ENCODE measurements at regions not wholly inside any gene's neighbourhood (a gene's known extent, or its start where the extent isn't known, plus 50 kb on each side); places are given as distances from the start of the nearest gene placed in this dataset.

DNA sequence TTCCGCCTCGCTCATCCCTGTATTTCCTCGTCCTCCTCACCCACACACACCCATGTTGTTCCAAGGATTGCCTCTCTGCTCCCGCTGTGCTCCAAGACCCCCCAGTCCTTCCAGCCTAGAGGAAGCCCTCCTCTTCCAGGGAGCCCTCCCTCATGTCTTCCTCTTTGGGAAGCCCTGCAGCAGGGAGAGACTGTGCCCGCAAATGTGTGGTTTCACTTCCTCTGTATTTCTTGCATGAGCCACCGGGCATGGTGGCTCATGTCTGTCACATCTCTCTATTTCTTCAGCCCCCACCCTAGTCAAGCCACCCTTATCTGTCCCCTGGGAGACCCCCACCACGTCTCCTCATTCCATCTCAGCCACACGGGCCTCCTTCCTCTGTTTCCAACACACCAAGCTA, 57.5 kb upstream of the PAX7 start:
- Histone ChIP-seq H3F3A (replicated peaks; ENCODE audit: low read depth) (no peaks in the 10 kb centered on the region), H3K79me2 (replicated peaks; ENCODE audit: insufficient read depth) (no peaks in the 10 kb centered on the region)
- no peak overlapping the region for H3K27ac Mint-ChIP-seq

More for the DNA sequence above, 57.5 kb upstream of the PAX7 start:
- Histone ChIP-seq H3K9me2 (ENCODE audit: insufficient read depth) (no peaks in the 10 kb centered on the region), H3K4me1 (ENCODE audit: insufficient read depth) (peaks cover 5% of the 10 kb centered on the region; the same call in 1 of the 2 replicates), H3K36me3 (ENCODE audit: insufficient read depth) (no peaks in the 10 kb centered on the region), H3K27me3 (ENCODE audit: insufficient read depth) (no peaks in the 10 kb centered on the region), H3K27ac (ENCODE audit: low read depth) (no peak overlapping the region), H3K4me2 (no peak overlapping the region), H4K20me1 (replicated peaks; ENCODE audit: insufficient read depth) (no peaks in the 10 kb centered on the region), H3K4me3 (no peak overlapping the region), H2AFZ (no peak overlapping the region)
- Mint-ChIP-seq H3K9me3 (no peaks in the 10 kb centered on the region; the same call in 2 of the 3 replicates), H3K36me3 (ENCODE audit: low read depth) (no peaks in the 10 kb centered on the region; the same call in 2 of the 3 replicates), H3K4me3 (no peak overlapping the region), H3K4me1 (peaks cover 16% of the 10 kb centered on the region), H3K27me3 (ENCODE audit: insufficient read depth, low read depth, poor library complexity) (peaks cover 17% of the 10 kb centered on the region)
- no peak for TF ChIP-seq JUNB (IDR thresholded peaks at IDR 0.05; ENCODE audit: unreplicated experiment)
- TF ChIP-seq STAT1 (IDR thresholded peaks at IDR 0.05; ENCODE audit: unreplicated experiment): no peak
- TF ChIP-seq ZNF331 (CRISPR knock-in tag; IDR thresholded peaks at IDR 0.05; ENCODE audit: low read depth): no peak
- no peak for TF ChIP-seq ZNF462 (CRISPR knock-in tag; IDR thresholded peaks at IDR 0.05)
- TF ChIP-seq ZNF114 (CRISPR knock-in tag; IDR thresholded peaks at IDR 0.05): no peak
- TF ChIP-seq NANOG (IDR thresholded peaks at IDR 0.05; ENCODE audit: borderline replicate concordance): no peak
- no peak for TF ChIP-seq POLR2AphosphoS5 (IDR thresholded peaks at IDR 0.05; ENCODE audit: low read depth)
- TF ChIP-seq, protein P1, sequence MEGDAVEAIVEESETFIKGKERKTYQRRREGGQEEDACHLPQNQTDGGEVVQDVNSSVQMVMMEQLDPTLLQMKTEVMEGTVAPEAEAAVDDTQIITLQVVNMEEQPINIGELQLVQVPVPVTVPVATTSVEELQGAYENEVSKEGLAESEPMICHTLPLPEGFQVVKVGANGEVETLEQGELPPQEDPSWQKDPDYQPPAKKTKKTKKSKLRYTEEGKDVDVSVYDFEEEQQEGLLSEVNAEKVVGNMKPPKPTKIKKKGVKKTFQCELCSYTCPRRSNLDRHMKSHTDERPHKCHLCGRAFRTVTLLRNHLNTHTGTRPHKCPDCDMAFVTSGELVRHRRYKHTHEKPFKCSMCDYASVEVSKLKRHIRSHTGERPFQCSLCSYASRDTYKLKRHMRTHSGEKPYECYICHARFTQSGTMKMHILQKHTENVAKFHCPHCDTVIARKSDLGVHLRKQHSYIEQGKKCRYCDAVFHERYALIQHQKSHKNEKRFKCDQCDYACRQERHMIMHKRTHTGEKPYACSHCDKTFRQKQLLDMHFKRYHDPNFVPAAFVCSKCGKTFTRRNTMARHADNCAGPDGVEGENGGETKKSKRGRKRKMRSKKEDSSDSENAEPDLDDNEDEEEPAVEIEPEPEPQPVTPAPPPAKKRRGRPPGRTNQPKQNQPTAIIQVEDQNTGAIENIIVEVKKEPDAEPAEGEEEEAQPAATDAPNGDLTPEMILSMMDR (conservative IDR thresholded peaks at IDR 0.05; ENCODE audit: low read depth in 2 of 2): no peak
- TF ChIP-seq, protein P2, sequence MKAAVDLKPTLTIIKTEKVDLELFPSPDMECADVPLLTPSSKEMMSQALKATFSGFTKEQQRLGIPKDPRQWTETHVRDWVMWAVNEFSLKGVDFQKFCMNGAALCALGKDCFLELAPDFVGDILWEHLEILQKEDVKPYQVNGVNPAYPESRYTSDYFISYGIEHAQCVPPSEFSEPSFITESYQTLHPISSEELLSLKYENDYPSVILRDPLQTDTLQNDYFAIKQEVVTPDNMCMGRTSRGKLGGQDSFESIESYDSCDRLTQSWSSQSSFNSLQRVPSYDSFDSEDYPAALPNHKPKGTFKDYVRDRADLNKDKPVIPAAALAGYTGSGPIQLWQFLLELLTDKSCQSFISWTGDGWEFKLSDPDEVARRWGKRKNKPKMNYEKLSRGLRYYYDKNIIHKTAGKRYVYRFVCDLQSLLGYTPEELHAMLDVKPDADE (IDR thresholded peaks at IDR 0.05): no peak
- no peak for TF ChIP-seq EZH2phosphoT487 (IDR thresholded peaks at IDR 0.05; ENCODE audit: unreplicated experiment)
- TF ChIP-seq EZH2 (IDR thresholded peaks at IDR 0.05; ENCODE audit: low read depth, unreplicated experiment): no peak
- no peak for TF ChIP-seq REST (IDR thresholded peaks at IDR 0.05; ENCODE audit: unreplicated experiment)
- TF ChIP-seq CREB1 (CRISPR knock-in tag; IDR thresholded peaks at IDR 0.05; ENCODE audit: low read depth): no peak
- ATAC-seq (no peak), DNase-seq (ENCODE audit: low spot score) (no peak)
